ENCODE measurements at regions not wholly inside any gene's neighbourhood (a gene's known extent, or its start where the extent isn't known, plus 50 kb on each side); places are given as distances from the start of the nearest gene placed in this dataset.
"Not testable (repeated sequence)": the region's sequence is repeated elsewhere in the genome, so short reads cannot be mapped to it uniquely, and the experiment has no call there.

DNA sequence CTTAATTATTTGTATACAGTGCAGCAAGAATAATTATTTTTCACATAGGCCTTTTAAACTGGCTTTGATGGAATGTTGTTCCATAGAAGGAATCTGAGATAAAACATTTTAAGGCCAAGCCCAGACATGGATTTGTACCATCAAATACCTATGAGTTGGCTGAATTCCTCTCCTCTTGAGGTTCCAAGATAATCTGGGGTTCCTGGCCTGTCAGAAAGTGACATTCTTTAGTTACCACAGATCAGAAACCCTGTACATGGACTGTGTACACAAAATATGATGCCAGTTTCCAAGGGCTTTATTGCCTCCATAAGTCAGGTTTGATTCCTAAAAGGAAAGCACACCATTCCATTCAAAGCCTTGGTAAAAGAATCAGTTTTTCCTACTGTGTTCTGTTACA lies 1256.7 kb upstream of the NRXN1 start:
- TF ChIP-seq, protein P1, sequence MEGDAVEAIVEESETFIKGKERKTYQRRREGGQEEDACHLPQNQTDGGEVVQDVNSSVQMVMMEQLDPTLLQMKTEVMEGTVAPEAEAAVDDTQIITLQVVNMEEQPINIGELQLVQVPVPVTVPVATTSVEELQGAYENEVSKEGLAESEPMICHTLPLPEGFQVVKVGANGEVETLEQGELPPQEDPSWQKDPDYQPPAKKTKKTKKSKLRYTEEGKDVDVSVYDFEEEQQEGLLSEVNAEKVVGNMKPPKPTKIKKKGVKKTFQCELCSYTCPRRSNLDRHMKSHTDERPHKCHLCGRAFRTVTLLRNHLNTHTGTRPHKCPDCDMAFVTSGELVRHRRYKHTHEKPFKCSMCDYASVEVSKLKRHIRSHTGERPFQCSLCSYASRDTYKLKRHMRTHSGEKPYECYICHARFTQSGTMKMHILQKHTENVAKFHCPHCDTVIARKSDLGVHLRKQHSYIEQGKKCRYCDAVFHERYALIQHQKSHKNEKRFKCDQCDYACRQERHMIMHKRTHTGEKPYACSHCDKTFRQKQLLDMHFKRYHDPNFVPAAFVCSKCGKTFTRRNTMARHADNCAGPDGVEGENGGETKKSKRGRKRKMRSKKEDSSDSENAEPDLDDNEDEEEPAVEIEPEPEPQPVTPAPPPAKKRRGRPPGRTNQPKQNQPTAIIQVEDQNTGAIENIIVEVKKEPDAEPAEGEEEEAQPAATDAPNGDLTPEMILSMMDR (IDR thresholded peaks at IDR 0.05; ENCODE audit: unreplicated experiment) = no peak
- no peak for DNase-seq (ENCODE audit: low spot score, unreplicated experiment)
- Mint-ChIP-seq H3K4me1 (ENCODE audit: low read depth) (peaks cover 8% of the 10 kb centered on the region), H3K4me3 (ENCODE audit: low read depth) (no peak overlapping the region), H3K9me3 (ENCODE audit: low read depth) (peaks cover 5% of the 10 kb centered on the region), H3K36me3 (ENCODE audit: insufficient read depth) (no peaks in the 10 kb centered on the region), H3K27me3 (no peaks in the 10 kb centered on the region), H3K27ac (no peak overlapping the region)

DNA sequence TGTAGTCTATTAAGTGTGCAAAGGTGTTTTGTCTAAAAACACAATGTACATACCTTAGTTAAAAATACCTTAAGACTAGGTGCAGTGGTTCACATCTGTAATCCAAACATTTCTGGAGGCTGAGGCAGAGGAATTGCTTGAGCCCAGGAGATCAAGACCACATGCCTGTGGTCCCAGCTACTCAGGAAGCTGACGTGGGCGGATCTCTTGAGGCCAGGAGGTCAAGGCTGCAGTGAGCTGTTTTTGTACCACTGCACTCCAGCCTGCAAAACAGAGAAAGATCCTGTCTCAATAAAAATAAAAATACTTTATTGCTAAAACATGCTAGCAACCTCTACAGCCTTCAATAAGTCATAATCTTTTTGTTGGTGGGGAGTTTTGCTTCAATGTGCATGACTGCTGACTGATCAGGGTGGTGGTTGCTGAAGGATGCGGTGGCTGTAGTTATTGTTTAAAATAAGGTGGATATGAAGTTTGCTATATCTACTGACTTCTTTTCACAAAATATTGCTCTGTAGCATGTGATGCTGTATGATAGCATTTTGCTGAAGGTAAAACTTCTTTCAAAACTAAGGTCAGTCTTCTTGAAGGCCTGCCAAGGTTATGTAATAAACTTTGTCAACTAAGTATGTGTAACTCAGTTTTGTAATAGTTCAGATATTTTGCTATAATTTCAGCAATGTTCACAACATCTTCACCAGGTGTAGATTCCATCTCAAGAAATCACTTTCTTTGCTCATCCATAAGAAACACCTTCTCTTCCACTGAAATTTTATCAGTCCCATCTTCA lies 1238.0 kb upstream of the NRXN1 start:
- Mint-ChIP-seq H3K4me3 (ENCODE audit: low read depth) (no peak overlapping the region), H3K9me3 (ENCODE audit: low read depth) (peaks cover 16% of the 10 kb centered on the region), H3K4me1 (ENCODE audit: low read depth) (no peaks in the 10 kb centered on the region), H3K27me3 (no peaks in the 10 kb centered on the region), H3K36me3 (ENCODE audit: insufficient read depth) (no peaks in the 10 kb centered on the region), H3K27ac (no peak overlapping the region)
- no peak for DNase-seq (ENCODE audit: low spot score, unreplicated experiment)
- TF ChIP-seq, protein P1 (IDR thresholded peaks at IDR 0.05; ENCODE audit: unreplicated experiment) = no peak

DNA sequence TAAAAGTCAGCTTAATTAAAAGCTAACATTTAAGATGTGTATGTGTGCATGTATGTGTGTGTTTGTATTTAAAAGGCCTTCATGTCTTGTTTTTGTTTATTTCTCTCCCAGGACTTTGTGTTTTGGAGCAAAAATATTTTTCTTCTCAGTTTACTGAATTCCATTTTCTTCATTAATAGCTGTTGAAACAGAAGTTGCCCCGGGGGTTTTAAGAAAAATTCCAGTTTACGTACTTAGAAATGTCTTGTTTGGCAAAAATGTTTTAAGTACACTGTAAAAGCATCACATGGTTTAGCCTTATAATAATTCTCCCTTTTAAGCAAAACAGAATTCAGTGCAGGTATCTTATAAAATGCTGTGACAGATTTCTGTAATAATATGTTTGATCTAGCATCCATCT lies 1233.0 kb upstream of the NRXN1 start:
- Mint-ChIP-seq H3K4me1 (ENCODE audit: low read depth) (peaks cover 4% of the 10 kb centered on the region), H3K36me3 (ENCODE audit: insufficient read depth) (no peaks in the 10 kb centered on the region), H3K27me3 (no peaks in the 10 kb centered on the region), H3K9me3 (ENCODE audit: low read depth) (no peaks in the 10 kb centered on the region), H3K4me3 (ENCODE audit: low read depth) (no peak overlapping the region), H3K27ac (no peak overlapping the region)
- TF ChIP-seq, protein P1 (IDR thresholded peaks at IDR 0.05; ENCODE audit: unreplicated experiment) = no peak
- no peak for DNase-seq (ENCODE audit: low spot score, unreplicated experiment)

DNA sequence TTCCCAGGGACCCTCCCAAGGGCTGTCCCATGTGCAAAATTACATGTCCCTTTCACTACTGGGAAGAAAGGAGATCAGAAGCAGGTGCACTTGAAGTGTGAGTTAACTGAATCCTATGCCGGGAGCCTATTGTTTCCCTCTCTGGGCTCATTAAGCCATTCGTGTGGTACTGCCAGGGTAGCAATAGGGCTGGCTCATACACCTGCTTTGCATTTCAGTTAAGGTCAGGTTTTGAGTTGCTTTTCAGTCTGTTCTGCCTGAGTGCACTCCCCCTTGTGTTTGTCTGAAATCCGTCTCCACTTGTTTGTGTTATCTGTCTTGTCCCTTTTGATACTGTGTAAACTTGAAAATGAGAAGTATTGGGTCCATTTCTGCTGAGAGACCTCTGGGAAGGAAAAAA lies 1232.6 kb upstream of the NRXN1 start:
- Mint-ChIP-seq H3K4me3 (ENCODE audit: low read depth) (no peak overlapping the region), H3K4me1 (ENCODE audit: low read depth) (peaks cover 4% of the 10 kb centered on the region), H3K36me3 (ENCODE audit: insufficient read depth) (no peaks in the 10 kb centered on the region), H3K27ac (no peak overlapping the region), H3K9me3 (ENCODE audit: low read depth) (no peaks in the 10 kb centered on the region), H3K27me3 (no peaks in the 10 kb centered on the region)
- DNase-seq (ENCODE audit: low spot score, unreplicated experiment) = no peak
- TF ChIP-seq, protein P1 (IDR thresholded peaks at IDR 0.05; ENCODE audit: unreplicated experiment) = no peak

DNA sequence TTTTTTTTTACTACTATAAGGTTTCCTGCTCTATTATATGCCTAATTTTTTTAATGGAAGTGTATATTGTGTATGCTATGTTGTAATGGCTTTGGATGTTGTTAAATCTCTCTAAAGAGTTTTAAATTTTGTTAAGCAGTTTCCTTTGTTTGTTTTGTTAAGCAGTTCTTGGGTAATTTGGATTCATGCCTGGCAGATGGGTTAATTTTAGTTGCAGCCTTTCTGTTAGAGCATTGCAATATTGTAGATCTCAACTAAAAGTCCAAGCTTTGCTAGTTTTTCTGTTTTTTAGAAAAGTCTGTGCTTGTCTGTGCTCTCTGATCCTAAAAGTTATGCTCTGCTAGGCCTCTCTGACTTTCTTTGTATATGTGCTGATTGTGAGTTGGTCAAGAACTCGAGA lies 1229.0 kb upstream of the NRXN1 start:
- peaks cover 3% of the 10 kb centered on the region for H3K9me3 Mint-ChIP-seq (ENCODE audit: low read depth)
- H3K4me3 Mint-ChIP-seq (ENCODE audit: low read depth) = no peak overlapping the region
- no peak overlapping the region for H3K27ac Mint-ChIP-seq
- TF ChIP-seq, protein P1 (IDR thresholded peaks at IDR 0.05; ENCODE audit: unreplicated experiment) = no peak
- H3K4me1 Mint-ChIP-seq (ENCODE audit: low read depth) = peaks cover 4% of the 10 kb centered on the region
- no peak for DNase-seq (ENCODE audit: low spot score, unreplicated experiment)
- no peaks in the 10 kb centered on the region for H3K27me3 Mint-ChIP-seq
- no peaks in the 10 kb centered on the region for H3K36me3 Mint-ChIP-seq (ENCODE audit: insufficient read depth)

DNA sequence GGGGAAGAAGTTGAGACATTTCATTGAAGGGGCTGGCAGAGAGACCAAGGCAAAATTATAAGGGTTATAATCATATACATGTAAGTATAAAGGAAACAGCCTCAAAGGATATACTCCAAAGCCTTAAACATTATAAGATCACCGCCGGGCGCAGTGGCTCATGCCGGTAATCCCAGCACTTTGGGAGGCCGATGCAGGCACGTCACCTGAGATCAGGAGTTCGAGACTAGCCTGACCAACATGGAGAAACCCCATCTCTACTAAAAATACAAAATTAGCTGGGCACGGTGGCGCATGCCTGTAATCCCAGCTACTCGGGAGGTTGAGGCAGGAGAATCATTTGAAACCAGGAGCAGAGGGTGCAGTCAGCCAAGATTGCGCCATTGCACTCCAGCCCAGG lies 1227.0 kb upstream of the NRXN1 start:
- H3K4me1 Mint-ChIP-seq (ENCODE audit: low read depth); H3K36me3 Mint-ChIP-seq (ENCODE audit: insufficient read depth); H3K27me3 Mint-ChIP-seq; H3K4me3 Mint-ChIP-seq (ENCODE audit: low read depth); DNase-seq (ENCODE audit: low spot score, unreplicated experiment); H3K27ac Mint-ChIP-seq; H3K9me3 Mint-ChIP-seq (ENCODE audit: low read depth): not testable (repeated sequence)

Measured in progenitor cell of endocrine pancreas (in vitro differentiated cells).